Loucy (cell line): ENCODE measurements at regions not wholly inside any gene's neighbourhood (a gene's known extent, or its start where the extent isn't known, plus 50 kb on each side); places are given as distances from the start of the nearest gene placed in this dataset.

ENCODE experiments used
- EZH2phosphoT487 ChIP-seq: fragments of 200-600 bp; IDR thresholded peaks from 2 replicates; pipeline ENCODE4 v1.6.1; 2018; ENCODE audit warnings: antibody characterized with exemption, mild to moderate bottlenecking, moderate library complexity, borderline replicate concordance
- TF ChIP-seq, protein P1 (sequence below): fragments of 200-600 bp; sonication (generic); conservative IDR thresholded peaks from 2 replicates; pipeline ENCODE4 v1.5.1; 2014; ENCODE audit warnings: mild to moderate bottlenecking, antibody characterized with exemption, low read length

- TF ChIP-seq, protein P1, sequence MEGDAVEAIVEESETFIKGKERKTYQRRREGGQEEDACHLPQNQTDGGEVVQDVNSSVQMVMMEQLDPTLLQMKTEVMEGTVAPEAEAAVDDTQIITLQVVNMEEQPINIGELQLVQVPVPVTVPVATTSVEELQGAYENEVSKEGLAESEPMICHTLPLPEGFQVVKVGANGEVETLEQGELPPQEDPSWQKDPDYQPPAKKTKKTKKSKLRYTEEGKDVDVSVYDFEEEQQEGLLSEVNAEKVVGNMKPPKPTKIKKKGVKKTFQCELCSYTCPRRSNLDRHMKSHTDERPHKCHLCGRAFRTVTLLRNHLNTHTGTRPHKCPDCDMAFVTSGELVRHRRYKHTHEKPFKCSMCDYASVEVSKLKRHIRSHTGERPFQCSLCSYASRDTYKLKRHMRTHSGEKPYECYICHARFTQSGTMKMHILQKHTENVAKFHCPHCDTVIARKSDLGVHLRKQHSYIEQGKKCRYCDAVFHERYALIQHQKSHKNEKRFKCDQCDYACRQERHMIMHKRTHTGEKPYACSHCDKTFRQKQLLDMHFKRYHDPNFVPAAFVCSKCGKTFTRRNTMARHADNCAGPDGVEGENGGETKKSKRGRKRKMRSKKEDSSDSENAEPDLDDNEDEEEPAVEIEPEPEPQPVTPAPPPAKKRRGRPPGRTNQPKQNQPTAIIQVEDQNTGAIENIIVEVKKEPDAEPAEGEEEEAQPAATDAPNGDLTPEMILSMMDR, result no peak
- no peak for TF ChIP-seq EZH2phosphoT487
Observed at GRCh38 chr2:120481446-120482194, 135.7 kb downstream of the INHBB start.
